Hepatic stellate cell (primary cell): ENCODE measurements at regions not wholly inside any gene's neighbourhood (a gene's known extent, or its start where the extent isn't known, plus 50 kb on each side); places are given as distances from the start of the nearest gene placed in this dataset.
A peak's percentile ranks its signal among the peaks of the same experiment; 100 is the strongest.

ENCODE experiments used
- DNase-seq: peaks from one replicate; pipeline ENCODE4 v3.0.0; 2011; ENCODE audit warnings: low spot score

DNA sequence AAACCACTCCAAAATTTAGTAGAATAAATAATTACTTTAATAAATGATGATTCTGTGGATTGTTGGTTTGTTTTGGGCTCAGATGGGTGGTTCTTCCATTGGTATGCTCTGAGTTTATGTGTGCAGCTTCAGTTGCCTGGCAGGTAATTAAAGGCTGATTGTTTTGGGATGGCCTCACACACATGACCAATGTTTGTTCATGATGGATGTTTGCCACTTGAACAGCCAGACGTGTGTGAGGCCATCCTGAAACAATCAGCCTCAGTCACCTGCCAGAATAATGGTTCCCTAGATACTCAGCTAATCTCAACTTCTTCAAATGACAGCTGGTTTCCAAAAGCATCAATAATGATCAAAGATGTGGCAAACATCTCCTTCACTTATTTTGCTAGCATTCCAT lies 352.5 kb upstream of the GULP1 start:
- DNase-seq = no peak

DNA sequence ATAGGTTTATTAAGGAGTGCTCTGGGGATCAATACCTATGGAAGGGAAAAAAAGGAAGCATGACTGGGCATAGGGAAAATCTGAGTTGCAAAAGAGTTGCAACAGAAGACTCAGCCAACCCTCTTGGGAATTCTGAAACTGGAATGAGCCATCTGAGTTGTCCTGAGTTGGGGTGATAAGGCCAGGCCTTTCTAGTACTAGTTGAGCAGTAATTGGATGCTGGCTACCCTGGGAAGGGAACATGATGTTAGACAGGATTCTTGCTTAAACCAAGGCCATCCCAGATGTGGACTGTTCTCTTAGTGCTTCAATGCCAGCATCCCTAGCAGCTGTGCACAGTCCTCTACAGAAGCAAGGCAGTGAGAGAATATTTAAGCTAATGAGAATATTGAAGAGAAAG lies 348.8 kb upstream of the GULP1 start:
- DNase-seq = peak; percentile 4

DNA sequence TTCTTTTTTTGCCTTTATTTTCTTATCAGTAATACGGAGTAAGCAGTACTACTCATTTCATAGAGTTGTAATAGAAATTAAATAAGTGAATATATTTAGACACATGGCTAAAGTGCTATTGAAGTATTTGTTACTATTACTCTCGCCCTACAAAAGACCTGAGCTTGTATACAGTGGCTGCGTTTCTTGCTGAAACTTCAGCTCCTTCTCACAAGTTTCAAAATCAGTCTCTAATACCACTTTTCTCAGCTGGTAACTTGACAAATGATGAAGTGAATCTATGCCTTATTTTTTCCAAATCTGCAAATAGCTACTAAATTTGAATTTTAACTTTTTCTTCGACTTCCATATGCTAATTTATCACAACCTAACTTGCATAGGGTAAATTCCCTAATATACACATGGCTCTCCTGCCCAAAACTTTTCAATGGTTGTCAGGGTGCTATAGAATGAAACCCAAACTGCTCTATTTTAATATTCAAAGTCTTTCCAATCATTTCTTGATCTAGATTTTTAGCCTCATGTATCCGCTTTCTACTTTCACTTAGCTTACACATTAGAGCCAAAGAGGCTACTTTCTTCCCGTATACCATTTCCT lies 347.8 kb upstream of the GULP1 start:
- DNase-seq = no peak

DNA sequence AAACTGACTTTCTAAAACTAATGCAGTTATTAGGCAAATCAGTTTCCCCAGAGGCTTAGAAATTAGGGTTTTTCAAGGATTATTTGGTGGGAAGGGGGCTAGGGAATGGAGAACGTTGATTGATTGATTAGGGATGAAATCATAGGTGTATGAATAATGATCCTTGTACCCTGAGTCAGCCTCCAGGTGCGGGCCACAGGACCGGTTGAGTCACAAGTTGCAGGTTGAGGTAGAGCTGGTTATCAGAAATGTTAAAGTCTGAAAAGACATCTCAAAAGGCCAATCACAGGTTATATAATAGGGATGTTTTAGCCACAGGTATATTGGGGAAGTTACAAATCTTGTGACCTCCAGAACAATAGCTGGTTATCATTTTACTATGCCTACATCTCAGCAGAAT lies 341.8 kb upstream of the GULP1 start:
- no peak for DNase-seq

DNA sequence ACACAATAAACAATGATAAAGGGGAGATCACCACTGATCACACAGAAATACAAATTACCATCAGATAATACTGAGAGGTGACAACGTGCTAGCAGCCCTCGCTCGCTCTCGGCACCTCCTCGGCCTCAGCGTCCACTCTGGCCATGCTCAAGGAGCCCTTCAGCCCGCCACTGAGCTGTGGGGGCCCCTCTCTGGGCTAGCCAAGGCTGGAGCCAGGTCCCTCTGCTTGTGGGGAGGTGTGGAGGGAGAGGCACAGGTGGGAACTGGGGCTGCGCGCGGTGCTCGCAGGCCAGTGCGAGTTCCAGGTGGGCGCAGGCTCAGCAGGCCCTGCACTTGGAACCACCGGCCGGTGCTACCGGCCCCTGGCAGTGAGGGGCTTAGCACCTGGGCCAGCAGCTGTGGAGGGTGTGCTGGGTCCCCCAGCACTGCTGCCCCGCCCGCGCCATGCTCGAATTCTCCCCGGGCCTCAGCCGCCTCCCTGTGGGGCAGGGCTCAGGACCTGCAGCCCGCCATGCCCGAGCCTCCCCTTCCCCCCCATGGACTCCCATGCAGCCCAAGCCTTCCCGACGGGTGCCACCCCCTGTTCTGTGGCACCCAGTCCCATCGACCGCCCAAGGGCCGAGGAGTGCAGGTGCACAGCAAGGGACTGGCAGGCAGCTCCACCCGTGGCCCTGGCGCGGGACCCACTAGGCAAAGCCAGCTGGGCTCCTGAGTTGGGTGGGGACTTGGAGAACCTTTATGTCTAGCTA lies 340.0 kb upstream of the GULP1 start:
- DNase-seq = no peak

DNA sequence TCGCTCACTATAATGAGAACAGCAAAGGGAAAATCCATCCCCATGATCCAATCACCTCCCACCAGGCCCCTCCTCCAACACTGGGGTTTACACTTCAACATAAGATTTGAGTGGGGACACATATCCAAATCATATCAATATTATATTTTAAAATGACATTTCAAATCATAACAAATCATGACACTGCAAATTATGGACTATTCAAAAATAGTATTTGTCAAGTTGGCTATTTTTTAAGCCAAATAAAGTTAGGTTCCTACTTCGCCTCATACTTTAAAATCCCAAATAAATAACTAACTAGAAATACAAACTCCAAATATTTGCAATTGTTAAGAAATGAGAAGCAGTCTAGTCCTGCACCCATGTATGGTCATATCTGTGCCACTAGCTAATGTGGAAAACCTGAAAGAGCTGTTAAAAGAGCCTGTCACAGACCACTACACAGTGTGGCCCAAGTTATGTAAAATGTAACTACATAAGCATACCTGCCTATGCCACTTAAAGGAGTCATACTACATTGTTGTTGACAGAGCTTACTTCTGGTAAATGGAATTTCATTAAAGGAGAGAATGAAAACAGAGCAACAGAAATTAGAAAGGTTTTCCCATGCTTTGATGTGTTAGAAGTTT lies 334.7 kb upstream of the GULP1 start:
- DNase-seq = peak; percentile 8

DNA sequence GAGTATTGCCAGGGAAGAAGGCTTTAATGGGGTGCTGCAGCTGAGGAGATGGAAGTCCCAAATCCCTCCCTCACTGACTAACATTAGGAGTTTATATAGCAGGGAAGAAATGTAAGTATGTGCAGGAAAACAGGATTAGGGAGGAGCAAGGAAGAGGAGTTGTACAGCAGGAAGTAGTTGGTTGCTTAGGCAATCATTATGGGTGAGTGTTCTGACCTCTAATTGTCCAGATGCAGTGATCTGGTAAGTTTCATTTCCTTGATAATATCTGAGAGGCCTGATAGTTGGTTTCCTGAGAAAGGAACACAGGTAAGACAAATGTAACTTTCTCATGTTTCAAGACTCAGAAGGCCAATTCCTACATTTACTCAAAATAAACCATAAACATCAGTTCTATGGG lies 331.9 kb upstream of the GULP1 start:
- DNase-seq = peak; percentile 6

DNA sequence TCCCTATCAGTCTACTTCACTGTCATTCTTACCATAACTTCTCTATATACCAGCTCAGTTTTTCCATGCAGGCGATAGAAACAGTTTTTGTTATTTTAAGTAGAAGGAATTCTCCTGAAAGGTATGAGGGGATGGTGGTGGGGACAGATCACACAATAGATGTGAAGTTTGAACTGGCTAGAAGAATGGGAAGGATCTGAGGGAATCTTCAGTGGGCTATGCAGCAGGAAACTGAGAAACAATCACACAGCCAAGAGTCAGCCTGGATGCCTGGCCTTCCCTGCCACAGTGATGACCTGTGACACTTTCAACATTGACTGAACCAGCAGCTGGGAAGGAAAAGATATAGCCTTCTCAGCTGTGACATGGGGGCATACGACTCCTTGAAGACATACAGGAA lies 329.1 kb upstream of the GULP1 start:
- DNase-seq = no peak

DNA sequence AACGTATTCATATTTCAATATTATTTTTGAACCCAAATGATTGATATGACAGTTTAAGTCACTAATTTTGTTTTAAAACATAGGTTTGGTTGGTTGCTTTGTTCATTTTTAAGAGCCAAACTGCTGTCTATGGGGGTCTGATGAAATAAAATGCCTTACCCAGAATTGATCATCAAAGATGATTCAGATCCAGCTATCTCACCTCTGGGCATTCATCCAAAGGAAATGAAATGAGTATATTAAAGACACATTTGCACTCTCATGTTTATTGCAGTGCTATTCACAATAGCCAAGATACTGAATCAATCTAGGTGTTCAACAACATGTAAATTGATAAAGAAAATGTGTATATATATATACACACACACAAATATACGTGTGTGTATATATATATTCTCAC lies 326.9 kb upstream of the GULP1 start:
- DNase-seq = no peak

DNA sequence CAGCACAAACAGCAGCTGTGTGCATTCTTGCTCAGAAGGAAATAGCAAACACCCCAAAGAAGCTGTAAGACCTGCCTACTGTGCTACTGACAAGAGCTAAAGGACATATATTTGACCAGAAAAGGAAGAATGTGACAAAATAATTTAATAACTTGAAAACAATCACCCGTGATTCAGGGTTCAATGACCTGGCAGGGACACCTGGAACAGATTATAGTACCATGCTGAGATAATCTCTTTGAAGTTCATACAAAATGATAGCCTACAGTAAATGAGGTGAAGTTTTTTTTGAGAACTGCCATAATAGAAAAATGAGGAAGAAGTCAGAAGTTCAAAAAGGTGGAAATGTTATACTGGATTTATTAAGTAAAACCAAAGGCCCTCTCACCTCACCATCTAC lies 324.8 kb upstream of the GULP1 start:
- DNase-seq = no peak

DNA sequence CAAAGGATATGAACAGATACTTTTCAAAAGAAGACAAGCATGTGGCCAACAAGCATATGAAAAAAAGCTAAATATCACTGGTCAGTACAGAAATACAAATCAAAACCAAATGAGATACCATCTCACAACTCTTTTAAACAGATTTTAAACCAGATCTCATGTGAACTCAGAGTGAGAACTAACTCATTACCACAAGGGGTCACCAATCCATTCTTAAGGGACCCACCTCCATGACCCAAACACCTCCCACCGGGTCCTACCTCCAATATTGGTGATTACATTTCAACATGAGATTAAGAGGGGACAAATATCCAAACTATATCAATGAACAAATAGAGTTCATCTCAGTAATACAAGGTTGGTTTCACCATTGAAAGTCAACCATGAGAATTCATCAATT lies 319.8 kb upstream of the GULP1 start:
- no peak for DNase-seq

DNA sequence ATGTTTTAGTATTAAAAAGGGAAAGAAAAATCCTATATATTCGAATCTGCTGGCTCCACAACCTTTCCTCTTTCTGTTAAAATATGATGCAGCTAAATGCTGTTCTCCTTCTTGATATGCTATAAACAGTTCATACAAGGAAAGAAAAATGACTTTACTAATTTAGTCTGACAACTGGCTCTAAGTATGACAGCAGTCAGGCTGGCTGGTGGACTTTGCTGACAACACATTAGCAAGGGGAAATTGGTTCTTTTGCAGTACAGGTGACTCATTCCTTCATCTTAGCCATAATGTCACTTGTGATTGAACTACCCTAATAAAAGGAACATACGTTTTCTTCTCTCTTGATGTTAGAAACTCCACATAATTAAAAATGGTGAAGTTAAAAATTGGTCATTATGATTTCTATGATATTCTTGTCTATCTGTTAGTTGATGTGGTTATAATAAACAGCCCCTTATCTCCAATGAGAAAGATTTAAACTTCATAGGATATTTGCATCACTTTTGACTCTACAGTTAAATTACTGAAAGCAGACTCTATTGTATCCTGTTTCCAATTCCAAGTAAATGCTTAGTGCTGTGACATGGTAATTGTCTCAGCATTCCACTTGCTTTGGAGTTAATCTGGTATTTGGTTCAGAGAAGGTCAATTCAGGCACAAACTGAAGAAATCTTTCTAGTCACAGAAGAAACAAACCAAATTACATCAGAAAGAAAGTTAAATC lies 315.3 kb upstream of the GULP1 start:
- no peak for DNase-seq

DNA sequence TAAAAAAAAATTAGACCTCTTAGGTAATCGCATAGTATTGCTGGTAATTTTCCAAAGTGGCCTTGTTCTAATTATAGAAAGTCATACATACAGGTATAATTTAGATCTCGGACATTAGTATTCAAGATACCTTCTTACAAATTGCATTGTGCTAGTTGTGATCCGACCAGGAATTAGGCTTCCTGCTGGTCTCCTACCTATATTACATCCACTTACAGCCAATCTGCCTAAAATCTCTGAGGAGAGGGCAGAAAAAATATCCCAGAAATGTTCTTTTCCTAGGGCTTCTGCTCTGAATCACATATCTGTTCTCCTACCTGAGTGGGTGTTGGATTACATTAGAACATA lies 314.7 kb upstream of the GULP1 start:
- DNase-seq = no peak

DNA sequence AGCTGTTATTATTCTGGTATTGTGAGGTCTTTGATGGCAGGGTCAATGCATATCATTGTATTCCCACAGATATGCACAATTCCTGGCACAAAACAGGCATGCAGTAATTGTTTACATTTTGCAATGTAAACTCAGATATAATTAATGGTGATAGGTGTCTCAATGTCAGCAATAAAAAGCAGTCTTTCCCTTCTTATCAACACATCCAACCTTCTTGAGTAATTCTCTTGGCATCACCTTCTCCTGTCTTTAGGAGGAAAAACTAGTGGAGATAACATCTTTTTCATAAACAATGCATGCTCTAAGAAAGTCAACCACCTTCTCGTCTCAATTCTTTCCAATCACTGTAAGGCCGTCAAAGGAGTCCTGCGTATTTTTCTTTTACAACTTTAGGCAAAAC lies 313.3 kb upstream of the GULP1 start:
- no peak for DNase-seq

DNA sequence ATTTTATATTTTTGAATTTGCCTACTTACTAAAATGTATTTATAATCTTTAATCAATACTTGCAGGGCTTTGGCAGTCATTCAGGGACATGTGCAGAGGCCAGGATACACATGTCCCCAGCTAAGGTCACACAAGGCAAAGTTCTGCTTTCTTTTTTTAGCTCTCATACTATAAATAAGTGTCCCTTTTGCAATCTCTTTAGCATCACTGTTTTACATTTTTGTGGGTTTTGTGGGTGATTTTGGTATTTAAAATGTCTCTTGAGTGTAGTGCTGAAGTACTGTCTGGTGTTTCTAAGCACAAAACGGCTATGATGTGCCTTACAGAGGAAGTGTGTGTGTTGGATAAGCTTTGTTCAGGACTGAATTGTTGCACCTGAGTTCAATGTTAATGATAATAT lies 309.0 kb upstream of the GULP1 start:
- peak; percentile 50 for DNase-seq

DNA sequence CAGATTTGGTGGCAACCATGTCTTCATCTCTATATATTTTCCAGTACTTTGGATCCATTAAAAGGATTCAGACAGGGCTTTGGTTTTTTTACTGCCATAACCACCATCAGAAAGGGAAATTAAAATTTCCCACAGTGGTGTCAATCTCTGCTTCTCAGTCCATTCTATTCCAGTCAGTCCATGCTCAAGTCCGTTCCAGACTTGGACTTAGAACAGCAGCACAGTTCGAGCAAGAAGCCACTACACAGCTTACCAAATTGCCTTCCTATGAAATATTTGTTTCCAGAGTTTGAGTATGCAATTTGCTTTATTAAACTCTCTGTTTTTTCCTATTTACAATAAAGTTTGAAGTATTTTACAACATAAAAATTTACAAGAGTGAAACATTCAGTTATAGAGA lies 306.5 kb upstream of the GULP1 start:
- no peak for DNase-seq

DNA sequence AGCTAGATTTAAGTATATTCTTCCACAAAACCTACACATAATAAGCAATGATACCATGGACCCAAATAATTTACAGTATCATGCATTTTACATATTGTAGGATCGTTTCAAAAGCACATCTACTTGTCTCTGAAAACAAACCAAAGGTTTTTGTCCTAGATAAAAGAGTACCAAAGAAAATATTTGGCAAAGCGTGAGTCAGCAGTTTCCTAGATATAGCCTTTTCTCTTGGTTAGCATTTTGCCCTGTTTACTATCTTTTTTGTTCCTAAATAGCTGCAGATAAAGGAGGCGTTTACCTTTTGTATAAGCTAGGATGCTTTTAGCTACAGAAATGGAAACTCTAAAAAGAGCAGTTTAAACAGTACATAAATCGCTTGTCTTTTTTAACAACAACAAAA lies 305.8 kb upstream of the GULP1 start:
- no peak for DNase-seq

DNA sequence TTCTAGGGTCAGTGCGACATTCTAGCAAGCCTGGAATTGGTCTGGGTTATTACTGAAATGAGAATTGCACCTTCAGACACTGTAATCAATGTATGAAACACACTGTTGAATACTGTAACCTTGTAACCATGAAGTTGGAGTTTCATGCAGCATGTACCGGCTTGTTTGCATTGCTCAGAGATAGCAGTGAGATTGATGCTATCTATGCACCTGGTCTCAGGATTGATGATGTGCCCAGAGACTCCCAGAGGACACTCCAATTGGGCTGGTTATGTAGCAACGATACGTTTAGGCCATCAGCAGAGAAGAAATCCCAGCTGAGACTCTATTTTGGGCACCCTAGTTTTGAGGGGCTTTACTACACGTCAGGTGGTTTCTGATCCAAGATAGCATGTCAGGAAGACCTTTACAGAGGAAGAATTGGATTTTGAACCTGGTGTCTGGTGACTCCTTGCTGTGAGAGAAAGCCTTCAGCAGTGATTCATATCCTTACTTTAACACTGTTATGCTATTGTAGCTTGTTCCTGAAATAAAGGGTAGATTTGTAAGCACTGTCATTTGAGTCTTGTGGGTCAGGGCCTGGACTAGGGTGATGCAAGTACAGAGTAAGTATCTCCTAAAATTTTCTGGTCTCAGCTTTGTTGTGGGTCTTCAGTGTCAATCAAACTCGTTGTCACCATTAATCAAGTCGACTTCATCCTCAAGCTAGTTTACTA lies 305.1 kb upstream of the GULP1 start:
- DNase-seq = no peak

DNA sequence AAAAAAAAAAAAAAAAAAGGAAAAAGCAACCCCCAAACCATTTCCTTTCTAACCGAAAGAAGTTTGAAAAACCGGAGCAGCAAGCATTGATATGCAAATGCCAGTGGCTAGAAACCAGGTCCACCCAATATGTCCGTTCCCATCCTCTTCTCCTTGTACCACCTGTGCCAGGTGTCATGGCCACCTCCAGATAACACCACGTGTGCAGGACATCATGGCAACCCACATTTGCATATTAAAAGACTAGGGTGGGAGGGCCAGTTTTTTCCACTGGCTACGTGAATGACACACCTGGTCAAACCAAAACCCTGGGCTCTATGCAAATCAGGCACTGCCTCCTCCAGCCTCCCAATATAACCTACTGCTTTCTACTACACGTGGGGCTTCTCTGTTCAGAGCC lies 303.3 kb upstream of the GULP1 start:
- DNase-seq = no peak

DNA sequence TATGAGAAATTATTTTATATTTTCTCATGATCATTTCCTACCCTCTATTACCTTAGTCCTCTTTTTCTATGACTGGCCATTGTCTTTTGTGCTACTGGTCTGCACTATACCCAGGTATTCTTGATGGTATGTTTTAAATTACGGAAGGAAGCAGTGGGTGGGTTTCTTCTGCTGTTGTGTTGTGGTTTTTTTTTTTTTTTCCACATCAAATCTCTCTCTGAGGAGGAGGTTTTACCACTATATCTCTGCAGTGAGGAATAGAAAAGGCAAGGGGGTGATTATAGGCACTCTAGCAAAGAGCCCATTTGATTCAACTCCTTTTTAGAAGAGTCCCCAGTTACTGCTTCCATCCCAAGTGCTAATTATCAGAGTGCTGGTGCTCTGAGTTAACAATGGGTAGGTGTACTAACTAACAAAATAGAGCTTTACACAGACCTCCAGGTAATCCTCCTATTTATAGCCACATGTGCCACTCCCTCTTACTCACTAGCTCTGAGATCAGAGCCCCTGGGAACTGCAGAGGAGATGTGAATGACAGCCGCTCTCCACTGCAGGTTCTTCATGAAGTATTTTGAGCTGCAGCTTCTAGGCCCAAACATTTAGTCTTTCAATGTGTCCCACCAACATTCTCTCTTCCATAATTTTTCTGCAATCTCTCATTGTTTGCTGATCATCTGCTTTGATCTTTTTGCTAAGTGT lies 301.6 kb upstream of the GULP1 start:
- DNase-seq = no peak

DNA sequence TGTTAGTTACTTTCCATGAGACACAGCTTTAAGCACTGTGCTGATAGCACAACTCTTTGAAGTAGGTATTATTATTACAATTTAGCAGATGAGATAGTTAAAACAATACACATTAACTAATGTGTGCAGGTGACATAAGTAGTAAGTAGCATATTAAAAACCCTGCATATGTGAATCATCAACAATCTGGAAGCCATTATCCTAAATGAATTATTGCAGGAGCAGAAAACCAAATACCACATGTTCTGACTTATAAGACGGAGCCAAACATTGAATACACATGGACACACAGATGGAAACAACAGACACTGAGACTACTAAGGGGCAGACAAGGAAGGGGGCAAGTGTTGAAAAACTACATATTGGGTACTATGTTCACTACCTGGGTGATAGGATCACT lies 300.3 kb upstream of the GULP1 start:
- DNase-seq = no peak
